K562 (cell line): ENCODE measurements at regions not wholly inside any gene's neighbourhood (a gene's known extent, or its start where the extent isn't known, plus 50 kb on each side); places are given as distances from the start of the nearest gene placed in this dataset.

Experiments
- ATAC-seq: fragments of 200-7000 bp; cut with Tn5 transposase; 3 replicates; pipeline ENCODE4 v1.9.1; 2020; ENCODE audit warnings: moderate library complexity
- BruUV-seq: library from RNA; stranded (reverse); fragments of 400-500 nt; replicated peaks from 2 replicates; lab custom pipeline; 2021; lab: Mats Ljungman, UMichigan
- CTCF ChIA-PET: fragments of 300-600 bp; formaldehyde crosslinking; extraction: SDS; loops from one replicate; lab custom pipeline; 2021; ENCODE audit warnings: low intra/inter-chr PET ratio; lab: Yijun Ruan, JAX
- POLR2A ChIA-PET: fragments of 300-600, 350-650 bp; sonication (Branson Sonifier 250); formaldehyde crosslinking; extraction: SDS; loops from one replicate; lab custom pipeline; 2021; ENCODE audit warnings: antibody characterized with exemption, inconsistent platforms; lab: Yijun Ruan, JAX
- DNase-seq, 4 experiments: peaks; one replicate each; pipeline versions ENCODE4 v3.0.0 to v3.0.0-alpha.2; 2011 to 2018; ENCODE audit warnings: low spot score in 3 of 4, mixed read lengths in 3 of 4; ENCODE audit errors: extremely low read depth in 1 of 4
- FAIRE-seq: peaks from 2 replicates; lab custom pipeline; 2011; peaks lifted over from hg19 to GRCh38; lab: Jason Lieb, UNC
- H2AFZ ChIP-seq: 2 replicates; pipeline ENCODE4 v1.6.0; 2011; ENCODE audit warnings: low read depth, low read length, control low read depth, inconsistent platforms
- H3K27ac ChIP-seq: fragments of 200-600 bp; 3 replicates; pipeline ENCODE4 v1.8.0; 2011; ENCODE audit warnings: low read depth, mild to moderate bottlenecking, control low read depth, inconsistent platforms, low read length, moderate library complexity, mixed read lengths; ENCODE audit errors: extremely low read depth
- H3K27me3 ChIP-seq, 2 experiments: fragments of 300-600 bp in 1 of 2; 2 replicates in 1 of 2; 3 replicates in 1 of 2; pipeline versions ENCODE4 v1.6.0 to v1.8.0; 2011; ENCODE audit warnings: inconsistent platforms in 2 of 2, low read length in 2 of 2, mild to moderate bottlenecking in 1 of 2, mixed read lengths in 1 of 2, moderate library complexity in 1 of 2; ENCODE audit not compliant: control insufficient read depth in 2 of 2, insufficient read depth in 2 of 2
- H3K36me3 ChIP-seq: fragments of 300-600 bp; 3 replicates; pipeline ENCODE4 v1.8.0; 2011; ENCODE audit warnings: mild to moderate bottlenecking, low read length, inconsistent platforms; ENCODE audit not compliant: control insufficient read depth, insufficient read depth
- H3K4me1 ChIP-seq, 2 experiments: fragments of 200-600 bp in 1 of 2; replicated peaks in 1 of 2; 2 replicates in 1 of 2; 3 replicates in 1 of 2; pipeline versions ENCODE4 v1.5.1 to v1.8.0; 2011; ENCODE audit warnings: inconsistent platforms in 2 of 2, low read length in 2 of 2, mild to moderate bottlenecking in 1 of 2, mixed read lengths in 1 of 2, moderate library complexity in 1 of 2; ENCODE audit not compliant: control insufficient read depth in 2 of 2, insufficient read depth in 2 of 2
- H3K4me2 ChIP-seq: 2 replicates; pipeline ENCODE4 v1.6.1; 2011; ENCODE audit warnings: low read length, control low read depth, inconsistent platforms, mixed read lengths; ENCODE audit not compliant: insufficient read depth
- H3K4me3 ChIP-seq: fragments of 200-600 bp; sonication (generic), shearing (Covaris generic); 2 replicates; pipeline ENCODE4 v1.5.1; 2016; ENCODE audit warnings: control low read depth, inconsistent platforms
- H3K79me2 ChIP-seq: fragments of 200-600 bp; 3 replicates; pipeline ENCODE4 v1.8.0; 2011; ENCODE audit warnings: low read length, inconsistent platforms; ENCODE audit not compliant: control insufficient read depth, insufficient read depth
- H3K9ac ChIP-seq, 2 experiments: 2 replicates each; pipeline versions ENCODE4 v1.6.0 to v1.6.1; 2011; ENCODE audit warnings: low read depth in 2 of 2, low read length in 2 of 2, control low read depth in 1 of 2, inconsistent platforms in 1 of 2, mild to moderate bottlenecking in 1 of 2, mixed read lengths in 1 of 2; ENCODE audit not compliant: insufficient read depth in 1 of 2
- H3K9me1 ChIP-seq: one replicate; pipeline ENCODE4 v1.6.0; 2011; ENCODE audit warnings: inconsistent platforms, mild to moderate bottlenecking, low read length, moderate library complexity; ENCODE audit not compliant: control insufficient read depth, insufficient read depth
- H3K9me3 ChIP-seq: replicated peaks from 2 replicates; pipeline ENCODE4 v1.5.1; 2011; ENCODE audit warnings: low read depth, low read length, inconsistent platforms; ENCODE audit not compliant: control insufficient read depth, insufficient read depth
- H4K20me1 ChIP-seq: replicated peaks from 2 replicates; pipeline ENCODE4 v1.6.1; 2011; ENCODE audit warnings: low read length, inconsistent platforms, mixed read lengths; ENCODE audit not compliant: control insufficient read depth, insufficient read depth
- E2F3 ChIP-seq: fragments of 250-450 bp; sonication (Bioruptor Pico); IDR thresholded peaks from 2 replicates; pipeline ENCODE4 v1.4.0; 2020; ENCODE audit warnings: mild to moderate bottlenecking
- E2F6 ChIP-seq, 2 experiments: IDR thresholded peaks; 2 replicates each; pipeline ENCODE4 v1.6.1; 2011; ENCODE audit warnings: borderline replicate concordance in 1 of 2, control low read depth in 1 of 2, low read depth in 1 of 2, low read length in 1 of 2, mild to moderate bottlenecking in 1 of 2, mixed read lengths in 1 of 2, moderate library complexity in 1 of 2; ENCODE audit not compliant: insufficient read depth in 1 of 2, insufficient read length in 1 of 2, poor library complexity in 1 of 2, severe bottlenecking in 1 of 2; ENCODE audit errors: extremely low read depth in 1 of 2
- E4F1 ChIP-seq: fragments of 250-450 bp; sonication (Bioruptor Pico); IDR thresholded peaks from 2 replicates; pipeline ENCODE4 v1.5.0; 2021; ENCODE audit warnings: mild to moderate bottlenecking, borderline replicate concordance
- EZH2 ChIP-seq: IDR thresholded peaks from 2 replicates; pipeline ENCODE4 v1.6.1; 2012; ENCODE audit warnings: low read depth, mild to moderate bottlenecking, inconsistent platforms, low read length, borderline replicate concordance
- LCOR ChIP-seq: sonication (generic); formaldehyde crosslinking; IDR thresholded peaks from 2 replicates; pipeline ENCODE4 v1.8.0; 2022; ENCODE audit warnings: mild to moderate bottlenecking, missing genetic modification reagents
- MCM7 ChIP-seq, 2 experiments: fragments of 450-650 bp; IDR thresholded peaks; 2 replicates each; pipeline ENCODE4 v1.6.1; 2016 to 2018
- POLR3A ChIP-seq: IDR thresholded peaks from 2 replicates; pipeline ENCODE4 v1.6.1; 2011; ENCODE audit warnings: borderline replicate concordance, mild to moderate bottlenecking, moderate library complexity; ENCODE audit not compliant: insufficient read length, insufficient read depth; ENCODE audit errors: extremely low read depth
- SIN3B ChIP-seq: fragments of 450-650 bp; IDR thresholded peaks from 2 replicates; pipeline ENCODE4 v1.6.1; 2017; ENCODE audit warnings: low read depth, mild to moderate bottlenecking, moderate library complexity
- SREBF1 ChIP-seq: fragments of 150-350 bp; IDR thresholded peaks from 2 replicates; pipeline ENCODE4 v1.6.1; 2014; ENCODE audit warnings: antibody characterized with exemption, low read depth, low read length, borderline replicate concordance
- WGBS: fragments of 100-300 bp; shearing (Covaris generic); methylation state at CpG from one replicate; pipeline ENCODE4 v1.1.6; 2016; ENCODE audit warnings: low coverage, mixed read lengths; ENCODE audit not compliant: insufficient coverage; ENCODE audit errors: missing lambda C conversion rate; 5-methylcytosine and 5-hydroxymethylcytosine counted together
- in situ Hi-C: fragments of 300-500 bp; cut with MboI; formaldehyde crosslinking; loops from 4 replicates; pipeline ENCODE4 v1.15.0; 2018; ENCODE audit warnings: inconsistent platforms, mixed read lengths
- intact Hi-C: fragments of 100-400 bp; cut with micrococcal nuclease; formaldehyde crosslinking; loops from 2 replicates; pipeline ENCODE4 v1.14.2; 2022

DNA sequence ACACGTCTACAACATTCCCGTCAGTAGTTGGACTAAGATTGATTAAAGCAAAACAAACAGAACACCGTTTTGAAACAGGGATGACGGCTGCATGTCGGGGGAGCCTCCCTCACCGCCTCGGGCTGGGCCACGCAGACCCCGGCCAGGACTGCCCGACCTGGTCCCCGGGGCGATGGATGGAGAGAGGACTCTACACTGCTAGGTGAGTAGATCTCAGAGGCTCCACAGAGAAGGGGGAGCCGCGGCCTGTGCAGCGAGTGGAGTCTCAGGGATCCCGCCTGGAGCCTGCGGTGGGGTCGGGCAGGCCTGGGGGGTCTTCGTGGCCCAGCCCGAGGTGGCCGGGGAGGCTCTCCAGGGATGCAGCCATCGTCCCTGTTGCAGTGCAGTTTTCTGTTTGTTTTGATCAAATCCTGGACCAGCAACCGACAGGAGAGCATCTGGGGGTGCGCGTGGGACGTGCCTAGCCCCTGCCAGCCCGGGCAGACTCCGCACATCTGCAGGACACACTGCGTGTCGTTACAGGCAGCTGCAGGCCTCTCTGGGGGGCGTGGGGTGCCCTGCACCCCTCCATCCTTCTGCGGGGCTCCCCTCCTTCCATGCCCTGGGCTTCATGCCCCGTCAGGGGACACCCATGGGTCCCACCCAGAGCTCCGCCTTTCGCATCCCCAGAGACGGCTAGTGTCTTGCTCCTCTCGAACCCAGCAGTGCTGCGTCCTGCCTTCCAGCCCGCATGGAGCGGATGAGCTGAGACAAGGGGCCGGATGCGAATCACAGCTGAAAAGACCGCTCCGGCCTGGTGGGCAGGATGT lies 143.6 kb downstream of the RTP5 start (continued):
- no peak for TF ChIP-seq POLR3A
- TF ChIP-seq E2F3 (CRISPR knock-in tag), result no peak
- no peak for TF ChIP-seq SREBF1

DNA sequence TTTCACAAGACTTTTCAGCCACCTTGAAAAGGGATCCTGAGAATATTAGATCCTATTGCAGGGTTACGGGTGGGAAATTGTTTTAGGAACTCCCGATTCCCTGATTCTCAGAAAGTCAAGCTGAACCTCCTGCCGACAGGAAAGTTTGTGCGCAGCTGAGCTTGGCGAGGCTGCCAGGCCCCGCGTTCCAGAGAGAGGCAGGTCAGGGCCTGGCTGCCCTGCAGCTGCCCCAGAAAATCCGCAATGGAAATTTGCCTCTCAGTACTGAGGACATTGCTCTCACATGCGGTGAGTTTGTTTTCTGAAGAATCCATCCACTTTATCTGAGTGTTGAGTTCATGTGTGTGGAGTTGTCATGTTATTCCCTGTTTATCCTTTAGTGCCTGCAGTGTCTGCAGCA lies 144.2 kb downstream of the RTP5 start:
- TF ChIP-seq MCM7 (IDR thresholded peaks at IDR 0.05) (no peak), EZH2 (0 out of 2 replicates have a peak, but pooled peaks have one; percentile 27), SIN3B (no peak), E2F6 (IDR thresholded peaks at IDR 0.05; ENCODE audit: borderline replicate concordance in 1 of 2, extremely low read depth in 1 of 2, insufficient read depth in 1 of 2, insufficient read length in 1 of 2, low read depth in 1 of 2, low read length in 1 of 2, poor library complexity in 1 of 2, severe bottlenecking in 1 of 2) (no peak), LCOR (no peak), E4F1 (no peak)
- H3K36me3 ChIP-seq, result no peaks in the 10 kb centered on the region
- in situ Hi-C loops (no loop called here), intact Hi-C loops (no loop called here)
- no peaks in the 10 kb centered on the region for H3K79me2 ChIP-seq
- BruUV-seq, result no TSS peak
- H3K4me1 ChIP-seq, result peaks cover 0 to 7% of the 10 kb centered on the region in 2 experiments; a peak in 2 of 5 replicates
- ChIA-PET CTCF (no interaction called here), POLR2A (no interaction called here)
- ATAC-seq (no peak), DNase-seq (no peak), FAIRE-seq (no peak)
- H3K9me3 ChIP-seq, result peaks cover 2% of the 10 kb centered on the region; the same call in 1 of the 2 replicates
- H2AFZ ChIP-seq, result no peak overlapping the region
- no peaks in the 10 kb centered on the region for H4K20me1 ChIP-seq
- H3K27me3 ChIP-seq, result peaks cover 5 to 45% of the 10 kb centered on the region in 2 experiments; a peak in 4 of 5 replicates
- no peak overlapping the region for H3K4me3 ChIP-seq
- H3K4me2 ChIP-seq, result no peak overlapping the region
- WGBS, result 18% methylated on average over 9 of the region's 9 CpGs
- H3K9ac ChIP-seq, result no peak overlapping the region
- H3K9me1 ChIP-seq, result no peaks in the 10 kb centered on the region
- H3K27ac ChIP-seq, result no peak overlapping the region
